ENCODE measurements at regions not wholly inside any gene's neighbourhood (a gene's known extent, or its start where the extent isn't known, plus 50 kb on each side); places are given as distances from the start of the nearest gene placed in this dataset.

DNA sequence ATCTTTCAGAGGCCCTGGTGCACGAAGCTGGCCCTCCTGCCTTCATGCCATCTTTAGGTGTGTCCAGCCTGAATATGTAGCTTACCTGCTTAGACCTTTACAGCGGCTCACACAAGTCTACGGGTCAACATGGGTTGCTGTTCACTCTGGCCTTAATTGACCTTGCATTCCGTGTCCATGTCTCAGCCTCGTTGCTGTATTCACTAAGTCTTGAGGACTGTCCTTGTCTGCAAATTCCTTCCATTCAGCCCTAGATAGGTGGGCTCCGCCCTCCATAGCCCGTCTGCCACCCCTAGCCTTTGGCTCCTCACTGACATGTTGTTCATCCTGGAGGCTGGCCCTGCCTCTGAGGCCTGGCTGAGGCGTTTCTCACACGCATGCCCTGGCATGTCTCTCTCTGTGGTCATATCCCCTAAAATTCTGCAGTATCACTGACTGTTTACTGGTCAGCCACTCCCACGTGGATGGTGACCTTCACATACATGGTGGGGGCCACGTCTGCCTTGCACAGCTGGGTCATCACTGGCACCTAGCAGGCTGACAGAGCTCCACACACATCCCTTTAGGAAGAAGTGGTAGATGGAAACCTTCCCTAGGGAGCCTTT is 394.1 kb upstream of the MKI67 start:
- Histone ChIP-seq H3K9me3 (no peaks in the 10 kb centered on the region), H3K27me3 (no peaks in the 10 kb centered on the region), H3K27ac (no peak overlapping the region), H3K36me3 (no peaks in the 10 kb centered on the region), H3K4me1 (ENCODE audit: control insufficient read depth in 1 of 2, insufficient read depth in 1 of 2, low read depth in 1 of 2, low read length in 1 of 2) (no peaks in the 10 kb centered on the region), H3K4me3 (ENCODE audit: low read depth in 1 of 2, low read length in 1 of 2) (no peak overlapping the region)
- TF ChIP-seq, protein P1, sequence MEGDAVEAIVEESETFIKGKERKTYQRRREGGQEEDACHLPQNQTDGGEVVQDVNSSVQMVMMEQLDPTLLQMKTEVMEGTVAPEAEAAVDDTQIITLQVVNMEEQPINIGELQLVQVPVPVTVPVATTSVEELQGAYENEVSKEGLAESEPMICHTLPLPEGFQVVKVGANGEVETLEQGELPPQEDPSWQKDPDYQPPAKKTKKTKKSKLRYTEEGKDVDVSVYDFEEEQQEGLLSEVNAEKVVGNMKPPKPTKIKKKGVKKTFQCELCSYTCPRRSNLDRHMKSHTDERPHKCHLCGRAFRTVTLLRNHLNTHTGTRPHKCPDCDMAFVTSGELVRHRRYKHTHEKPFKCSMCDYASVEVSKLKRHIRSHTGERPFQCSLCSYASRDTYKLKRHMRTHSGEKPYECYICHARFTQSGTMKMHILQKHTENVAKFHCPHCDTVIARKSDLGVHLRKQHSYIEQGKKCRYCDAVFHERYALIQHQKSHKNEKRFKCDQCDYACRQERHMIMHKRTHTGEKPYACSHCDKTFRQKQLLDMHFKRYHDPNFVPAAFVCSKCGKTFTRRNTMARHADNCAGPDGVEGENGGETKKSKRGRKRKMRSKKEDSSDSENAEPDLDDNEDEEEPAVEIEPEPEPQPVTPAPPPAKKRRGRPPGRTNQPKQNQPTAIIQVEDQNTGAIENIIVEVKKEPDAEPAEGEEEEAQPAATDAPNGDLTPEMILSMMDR (IDR thresholded peaks at IDR 0.05): no peak

DNA sequence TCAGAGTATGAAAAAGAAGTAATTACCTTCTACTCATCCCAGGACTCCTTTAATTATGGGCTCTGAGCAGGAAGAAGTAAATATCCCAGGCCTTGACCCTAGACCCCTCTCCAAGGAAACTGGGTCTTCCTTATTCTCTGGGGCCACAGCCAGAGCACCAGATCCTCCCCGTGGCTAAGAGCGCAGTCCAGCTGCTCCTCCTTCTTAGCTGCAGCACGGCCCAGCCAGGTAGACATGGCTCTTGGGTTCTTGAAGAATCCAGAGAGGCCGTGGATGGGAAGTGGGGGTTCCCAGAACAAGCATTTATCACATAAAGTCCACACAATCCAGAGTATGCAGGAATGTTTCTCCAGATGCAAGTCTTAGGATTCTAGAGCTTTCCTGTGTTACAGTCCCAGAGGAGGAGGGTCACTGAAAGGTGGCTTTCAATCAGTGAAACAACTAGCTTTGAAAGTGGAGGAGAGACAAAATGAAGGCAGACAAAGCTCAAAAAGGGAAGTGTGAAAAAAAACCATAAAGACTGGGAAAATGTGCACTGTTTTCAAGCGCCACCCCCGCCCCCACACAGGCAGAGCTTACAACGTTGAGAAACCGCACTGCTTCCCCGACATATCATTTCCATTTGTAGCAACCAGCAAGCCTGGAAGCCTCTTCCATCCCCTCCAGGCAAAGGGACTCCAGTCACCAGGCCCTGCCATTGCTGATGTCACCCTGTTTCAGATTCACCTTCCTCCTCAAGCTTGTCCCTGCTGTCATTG is 396.5 kb upstream of the MKI67 start:
- H3K4me3 ChIP-seq (ENCODE audit: low read depth in 1 of 2, low read length in 1 of 2): no peak overlapping the region
- no peaks in the 10 kb centered on the region for H3K27me3 ChIP-seq
- no peaks in the 10 kb centered on the region for H3K36me3 ChIP-seq
- H3K4me1 ChIP-seq (ENCODE audit: control insufficient read depth in 1 of 2, insufficient read depth in 1 of 2, low read depth in 1 of 2, low read length in 1 of 2): no peaks in the 10 kb centered on the region
- no peaks in the 10 kb centered on the region for H3K9me3 ChIP-seq
- TF ChIP-seq, protein P1 (IDR thresholded peaks at IDR 0.05): no peak
- no peak overlapping the region for H3K27ac ChIP-seq

DNA sequence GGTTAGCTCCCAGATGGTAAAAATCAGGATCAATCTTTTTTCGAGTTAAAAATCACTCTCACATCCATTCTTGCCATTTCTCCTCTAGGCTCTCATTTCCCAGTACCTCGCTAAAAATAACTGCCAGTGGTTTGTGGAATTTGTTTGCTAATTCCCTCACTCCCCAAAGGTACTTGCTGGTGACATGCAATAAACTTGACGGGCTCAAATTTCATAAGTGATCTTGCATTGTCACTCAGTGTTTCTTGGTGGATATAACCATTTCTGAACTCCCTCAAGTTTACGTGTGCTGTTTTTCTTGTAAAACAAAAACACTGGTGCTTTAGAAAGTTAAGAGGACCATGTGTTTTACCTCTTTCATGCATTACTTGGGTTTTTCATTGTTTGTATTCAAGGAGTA is 399.2 kb upstream of the MKI67 start:
- Histone ChIP-seq H3K27me3 (no peaks in the 10 kb centered on the region), H3K4me3 (ENCODE audit: low read depth in 1 of 2, low read length in 1 of 2) (no peak overlapping the region), H3K36me3 (no peaks in the 10 kb centered on the region), H3K9me3 (no peaks in the 10 kb centered on the region), H3K27ac (no peak overlapping the region), H3K4me1 (ENCODE audit: control insufficient read depth in 1 of 2, insufficient read depth in 1 of 2, low read depth in 1 of 2, low read length in 1 of 2) (no peaks in the 10 kb centered on the region)
- TF ChIP-seq, protein P1 (IDR thresholded peaks at IDR 0.05): no peak

DNA sequence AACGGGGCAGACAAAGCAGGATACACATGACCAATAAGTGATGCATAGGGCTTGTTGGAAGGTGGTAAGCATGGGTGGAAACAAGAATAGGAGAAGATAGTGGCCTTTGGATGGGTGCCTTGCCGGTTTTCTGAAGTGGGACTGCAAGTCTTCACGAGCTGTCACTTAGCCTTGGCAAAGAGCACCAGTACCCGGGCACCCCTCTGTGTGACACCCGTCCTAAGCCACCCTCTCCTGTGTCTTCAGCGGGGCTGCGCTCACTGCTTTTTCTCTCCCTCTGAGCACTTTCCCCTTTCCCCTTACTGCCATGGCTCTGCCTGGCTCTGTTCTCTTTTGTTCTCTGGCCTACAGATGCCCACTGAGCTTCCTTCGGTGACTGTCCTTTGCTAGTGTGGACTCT is 399.7 kb upstream of the MKI67 start:
- no peak overlapping the region for H3K27ac ChIP-seq
- H3K4me3 ChIP-seq (ENCODE audit: low read depth in 1 of 2, low read length in 1 of 2): no peak overlapping the region
- TF ChIP-seq, protein P1 (IDR thresholded peaks at IDR 0.05): no peak
- no peaks in the 10 kb centered on the region for H3K9me3 ChIP-seq
- H3K4me1 ChIP-seq (ENCODE audit: control insufficient read depth in 1 of 2, insufficient read depth in 1 of 2, low read depth in 1 of 2, low read length in 1 of 2): no peaks in the 10 kb centered on the region
- no peaks in the 10 kb centered on the region for H3K36me3 ChIP-seq
- H3K27me3 ChIP-seq: no peaks in the 10 kb centered on the region

DNA sequence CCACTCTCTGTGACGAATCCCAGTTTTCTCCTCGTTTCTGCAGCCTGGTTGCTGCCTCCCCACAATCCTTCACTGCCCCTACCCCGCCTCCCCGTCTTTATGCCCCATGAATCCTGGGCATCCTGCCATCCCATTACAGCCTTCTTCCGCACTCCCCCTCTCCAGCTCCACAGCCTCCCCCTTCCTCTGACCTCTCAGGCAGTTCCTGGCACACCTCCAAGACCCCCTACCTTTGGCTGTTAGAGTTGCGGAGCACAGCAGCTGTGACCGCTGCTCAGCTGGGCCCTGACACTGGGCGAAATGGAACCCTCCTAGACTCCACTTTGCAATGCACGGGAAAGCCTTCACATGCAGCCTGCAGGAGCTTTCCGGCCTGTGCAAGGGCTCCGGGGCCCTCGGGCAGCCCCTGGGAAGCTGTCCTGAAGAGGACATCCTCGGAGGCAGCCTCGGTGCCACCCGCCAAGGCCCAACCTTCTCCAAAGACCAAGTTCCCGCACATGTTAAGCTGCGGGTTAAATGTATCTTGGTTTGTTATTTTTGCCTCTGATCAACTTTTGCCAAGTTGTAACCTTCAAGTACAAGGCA is 400.7 kb upstream of the MKI67 start:
- TF ChIP-seq, protein P1 (IDR thresholded peaks at IDR 0.05): no peak
- Histone ChIP-seq H3K27ac (no peak overlapping the region), H3K4me1 (ENCODE audit: control insufficient read depth in 1 of 2, insufficient read depth in 1 of 2, low read depth in 1 of 2, low read length in 1 of 2) (no peaks in the 10 kb centered on the region), H3K27me3 (peaks cover 8% of the 10 kb centered on the region), H3K4me3 (ENCODE audit: low read depth in 1 of 2, low read length in 1 of 2) (no peak overlapping the region), H3K36me3 (no peaks in the 10 kb centered on the region), H3K9me3 (no peaks in the 10 kb centered on the region)
